SJSA1 (cell line): ENCODE measurements at regions not wholly inside any gene's neighbourhood (a gene's known extent, or its start where the extent isn't known, plus 50 kb on each side); places are given as distances from the start of the nearest gene placed in this dataset.

Experiments
- DNase-seq, 2 experiments: peaks; one replicate each; pipeline ENCODE4 v3.0.0-alpha.2; 2015 to 2020; ENCODE audit warnings: low spot score in 2 of 2, low read depth in 1 of 2
- H3K27ac ChIP-seq: fragments of 250-450 bp; sonication (Bioruptor Pico); 2 replicates; pipeline ENCODE4 v1.5.1; 2020; ENCODE audit warnings: mild to moderate bottlenecking, moderate library complexity
- H3K27me3 ChIP-seq: fragments of 250-450 bp; sonication (Bioruptor Pico); replicated peaks from 2 replicates; pipeline ENCODE4 v1.5.1; 2020; ENCODE audit warnings: mild to moderate bottlenecking, moderate library complexity
- H3K36me3 ChIP-seq: fragments of 250-450 bp; sonication (Bioruptor Pico); 2 replicates; pipeline ENCODE4 v1.5.1; 2020; ENCODE audit warnings: mild to moderate bottlenecking
- H3K4me1 ChIP-seq: fragments of 250-450 bp; sonication (Bioruptor Pico); replicated peaks from 2 replicates; pipeline ENCODE4 v1.6.1; 2021; ENCODE audit warnings: mild to moderate bottlenecking
- H3K4me3 ChIP-seq: fragments of 250-450 bp; sonication (Bioruptor Pico); 2 replicates; pipeline ENCODE4 v1.5.1; 2020; ENCODE audit warnings: mild to moderate bottlenecking
- H3K9me3 ChIP-seq: fragments of 250-450 bp; sonication (Bioruptor Pico); replicated peaks from 2 replicates; pipeline ENCODE4 v1.5.1; 2020; ENCODE audit warnings: mild to moderate bottlenecking

GRCh38 chr3:168453623-168454022, 357.9 kb upstream of the GOLIM4 start:
- Histone ChIP-seq H3K9me3 (no peaks in the 10 kb centered on the region), H3K36me3 (no peaks in the 10 kb centered on the region), H3K4me1 (no peaks in the 10 kb centered on the region), H3K4me3 (no peak overlapping the region), H3K27ac (no peak overlapping the region), H3K27me3 (no peaks in the 10 kb centered on the region)
- no peak for DNase-seq

DNA sequence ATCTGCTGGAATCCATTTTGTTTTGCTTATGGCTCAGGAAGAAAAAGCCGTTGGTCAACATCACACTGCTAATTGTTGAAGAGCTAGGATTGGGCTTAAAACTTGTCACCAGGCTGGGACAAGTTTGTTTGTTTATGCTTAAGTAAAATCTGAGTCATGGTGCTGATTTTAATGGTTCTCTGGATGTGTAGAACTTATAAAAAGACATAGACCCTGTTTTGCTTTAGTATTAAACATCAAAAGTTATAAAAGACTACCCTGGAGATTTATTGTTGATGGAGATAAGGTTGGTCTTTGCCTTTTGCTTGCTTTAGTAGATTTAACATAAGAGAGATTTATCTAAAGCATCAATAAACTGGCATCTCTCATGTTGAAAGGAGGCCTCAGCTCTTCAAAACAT, 348.2 kb upstream of the GOLIM4 start:
- H3K27me3 ChIP-seq = no peaks in the 10 kb centered on the region; the same call in 1 of the 2 replicates
- H3K36me3 ChIP-seq = no peaks in the 10 kb centered on the region
- no peaks in the 10 kb centered on the region for H3K4me1 ChIP-seq
- H3K4me3 ChIP-seq = no peak overlapping the region
- DNase-seq = no peak
- H3K27ac ChIP-seq = no peak overlapping the region
- H3K9me3 ChIP-seq = no peaks in the 10 kb centered on the region

DNA sequence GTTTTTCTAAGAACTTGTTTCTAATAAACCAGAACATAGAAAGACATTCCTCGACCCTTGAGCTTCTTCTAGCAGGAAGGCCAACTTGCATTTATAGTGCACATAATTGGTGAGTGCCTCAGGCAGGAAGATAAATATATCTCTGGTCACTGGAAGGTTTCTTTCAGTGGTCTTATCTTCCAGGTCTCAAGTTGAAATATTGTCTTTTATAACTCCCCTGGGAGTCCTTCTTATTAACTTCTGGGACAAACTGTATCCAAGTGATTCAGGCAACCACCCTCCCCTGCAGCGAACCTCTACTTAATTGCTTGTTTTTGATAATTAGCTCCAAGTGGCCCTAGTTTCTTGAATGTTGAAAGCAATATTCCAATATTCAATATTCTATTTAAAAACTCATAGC, 346.8 kb upstream of the GOLIM4 start:
- no peaks in the 10 kb centered on the region for H3K36me3 ChIP-seq
- no peak for DNase-seq

DNA sequence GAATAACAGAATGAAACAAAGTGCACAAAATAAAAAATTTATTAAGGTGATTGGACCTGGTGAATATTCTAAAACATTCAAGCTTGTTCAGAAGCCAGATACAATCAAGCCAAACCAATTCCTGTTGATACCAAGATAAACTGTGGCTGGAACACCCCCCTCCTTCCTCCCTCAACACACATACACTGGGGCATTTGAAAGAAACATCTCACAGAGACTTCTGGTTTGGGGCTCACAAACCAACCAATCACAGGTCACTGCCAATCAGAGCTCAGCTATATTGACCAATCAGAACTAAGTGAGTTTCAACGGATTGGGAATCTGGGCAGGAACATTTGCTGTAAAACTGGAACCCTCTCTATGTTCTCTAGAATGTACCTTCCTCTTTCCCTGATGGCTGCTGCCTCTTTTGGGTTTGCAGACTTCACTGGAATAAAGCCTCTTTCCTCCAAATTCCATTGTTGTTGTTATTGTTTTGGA, 340.6 kb upstream of the GOLIM4 start:
- no peaks in the 10 kb centered on the region for H3K4me1 ChIP-seq
- no peaks in the 10 kb centered on the region for H3K9me3 ChIP-seq
- no peak overlapping the region for H3K4me3 ChIP-seq
- H3K27ac ChIP-seq = no peak overlapping the region
- H3K36me3 ChIP-seq = no peaks in the 10 kb centered on the region
- H3K27me3 ChIP-seq = no peaks in the 10 kb centered on the region; the same call in 1 of the 2 replicates
- no peak for DNase-seq

More for the DNA sequence above, 346.8 kb upstream of the GOLIM4 start:
- no peak overlapping the region for H3K4me3 ChIP-seq
- no peaks in the 10 kb centered on the region; the same call in 1 of the 2 replicates for H3K27me3 ChIP-seq
- no peaks in the 10 kb centered on the region for H3K4me1 ChIP-seq
- H3K9me3 ChIP-seq = no peaks in the 10 kb centered on the region
- no peak overlapping the region for H3K27ac ChIP-seq

GRCh38 chr3:168431491-168431890, 335.8 kb upstream of the GOLIM4 start:
- DNase-seq = no peak
- H3K27me3 ChIP-seq = no peaks in the 10 kb centered on the region; the same call in 1 of the 2 replicates
- H3K27ac ChIP-seq = no peak overlapping the region
- H3K36me3 ChIP-seq = no peaks in the 10 kb centered on the region
- H3K9me3 ChIP-seq = no peaks in the 10 kb centered on the region
- no peak overlapping the region for H3K4me3 ChIP-seq
- H3K4me1 ChIP-seq = no peaks in the 10 kb centered on the region

DNA sequence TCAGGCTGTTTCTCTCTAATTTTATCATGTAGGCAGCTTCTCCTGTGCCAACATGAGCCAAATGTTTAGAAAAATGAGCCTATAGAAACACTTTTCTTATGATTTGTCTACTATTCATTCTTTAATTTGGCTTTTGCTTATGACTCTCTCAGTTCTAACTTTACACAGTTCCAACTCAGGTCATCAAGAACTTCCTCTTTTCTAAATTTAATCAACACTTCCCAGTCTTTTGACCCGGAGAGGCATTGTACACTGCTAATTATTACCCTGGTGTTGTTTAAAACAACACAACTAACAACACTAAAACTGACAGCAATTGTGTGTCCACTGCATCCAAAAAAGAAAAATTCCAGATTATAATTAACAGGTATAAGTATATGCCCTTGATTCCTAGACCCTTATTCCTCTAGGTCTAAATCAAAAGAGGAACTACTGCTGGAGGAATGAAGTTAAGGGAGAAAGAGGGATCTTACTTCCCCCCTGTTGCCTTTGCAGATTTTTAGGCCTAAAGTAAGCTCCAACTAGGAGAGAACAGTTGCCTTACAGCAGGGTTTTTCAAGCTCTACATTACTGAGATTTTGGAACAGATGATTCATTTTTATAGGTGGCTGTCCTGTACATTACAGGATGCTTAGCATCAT, 332.2 kb upstream of the GOLIM4 start:
- DNase-seq = no peak
- H3K9me3 ChIP-seq = no peaks in the 10 kb centered on the region
- H3K27me3 ChIP-seq = no peaks in the 10 kb centered on the region
- no peak overlapping the region for H3K27ac ChIP-seq
- no peaks in the 10 kb centered on the region for H3K4me1 ChIP-seq
- no peak overlapping the region for H3K4me3 ChIP-seq
- H3K36me3 ChIP-seq = no peaks in the 10 kb centered on the region

DNA sequence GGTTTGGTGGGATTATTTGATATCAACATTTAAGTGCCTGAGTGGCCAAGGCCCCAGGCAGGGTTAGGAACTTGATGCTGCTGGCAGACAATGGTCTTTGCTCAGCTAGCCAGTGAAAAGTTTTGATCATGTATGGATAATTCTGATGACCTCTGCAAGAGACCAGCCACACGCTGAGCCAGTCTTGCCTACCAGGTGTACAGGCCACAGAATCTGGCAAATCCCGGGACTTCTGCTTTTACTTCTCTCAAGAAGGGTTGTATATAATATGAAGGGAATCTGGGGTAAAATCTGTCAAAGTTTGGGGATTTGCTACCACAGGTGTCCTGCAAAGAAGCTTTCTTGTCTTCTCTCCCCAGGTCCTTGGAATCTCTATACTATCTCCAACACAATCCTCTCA, 331.4 kb upstream of the GOLIM4 start:
- H3K27ac ChIP-seq = no peak overlapping the region
- no peak for DNase-seq
- no peaks in the 10 kb centered on the region for H3K4me1 ChIP-seq
- H3K36me3 ChIP-seq = no peaks in the 10 kb centered on the region
- no peaks in the 10 kb centered on the region for H3K9me3 ChIP-seq
- no peaks in the 10 kb centered on the region for H3K27me3 ChIP-seq
- no peak overlapping the region for H3K4me3 ChIP-seq

- Histone ChIP-seq H3K9me3 (no peaks in the 10 kb centered on the region), H3K4me1 (no peaks in the 10 kb centered on the region), H3K27me3 (no peaks in the 10 kb centered on the region), H3K36me3 (no peaks in the 10 kb centered on the region), H3K4me3 (no peak overlapping the region), H3K27ac (no peak overlapping the region)
- DNase-seq = no peak
These were observed 330.3 kb upstream of the GOLIM4 start for GRCh38 chr3:168425936-168426595.

GRCh38 chr3:168424059-168424734, 328.5 kb upstream of the GOLIM4 start:
- Histone ChIP-seq H3K4me1 (no peaks in the 10 kb centered on the region), H3K9me3 (no peaks in the 10 kb centered on the region), H3K4me3 (no peak overlapping the region), H3K27ac (no peak overlapping the region), H3K36me3 (no peaks in the 10 kb centered on the region), H3K27me3 (no peaks in the 10 kb centered on the region)
- DNase-seq = no peak

GRCh38 chr3:168422843-168423242, 327.1 kb upstream of the GOLIM4 start:
- DNase-seq = no peak
- no peaks in the 10 kb centered on the region for H3K36me3 ChIP-seq
- no peaks in the 10 kb centered on the region for H3K27me3 ChIP-seq
- no peak overlapping the region for H3K4me3 ChIP-seq
- no peaks in the 10 kb centered on the region for H3K4me1 ChIP-seq
- H3K9me3 ChIP-seq = no peaks in the 10 kb centered on the region
- no peak overlapping the region for H3K27ac ChIP-seq

DNA sequence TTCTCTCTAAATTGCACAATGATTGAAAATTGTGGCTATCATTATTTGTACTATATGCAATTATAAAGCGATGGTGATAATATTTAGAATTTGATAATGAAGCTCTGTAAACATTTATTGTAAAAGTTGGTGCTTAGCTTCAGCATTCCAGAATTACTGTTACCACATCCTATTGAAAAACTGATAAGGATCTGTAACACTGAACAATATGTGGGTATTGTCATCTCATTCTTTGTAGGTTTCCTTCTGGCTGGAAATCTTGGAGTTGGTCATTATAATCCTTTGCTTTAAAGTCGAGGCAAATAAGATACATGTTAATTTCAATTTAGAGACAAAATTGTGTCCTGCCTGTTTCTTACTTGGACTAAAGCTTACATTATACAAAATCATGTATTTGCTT, 323.4 kb upstream of the GOLIM4 start:
- Histone ChIP-seq H3K4me3 (no peak overlapping the region), H3K9me3 (no peaks in the 10 kb centered on the region), H3K4me1 (no peaks in the 10 kb centered on the region), H3K27me3 (no peaks in the 10 kb centered on the region), H3K36me3 (no peaks in the 10 kb centered on the region), H3K27ac (no peak overlapping the region)
- no peak for DNase-seq

GRCh38 chr3:168417016-168417415, 321.3 kb upstream of the GOLIM4 start:
- DNase-seq = no peak
- no peaks in the 10 kb centered on the region for H3K4me1 ChIP-seq
- no peaks in the 10 kb centered on the region for H3K27me3 ChIP-seq

DNA sequence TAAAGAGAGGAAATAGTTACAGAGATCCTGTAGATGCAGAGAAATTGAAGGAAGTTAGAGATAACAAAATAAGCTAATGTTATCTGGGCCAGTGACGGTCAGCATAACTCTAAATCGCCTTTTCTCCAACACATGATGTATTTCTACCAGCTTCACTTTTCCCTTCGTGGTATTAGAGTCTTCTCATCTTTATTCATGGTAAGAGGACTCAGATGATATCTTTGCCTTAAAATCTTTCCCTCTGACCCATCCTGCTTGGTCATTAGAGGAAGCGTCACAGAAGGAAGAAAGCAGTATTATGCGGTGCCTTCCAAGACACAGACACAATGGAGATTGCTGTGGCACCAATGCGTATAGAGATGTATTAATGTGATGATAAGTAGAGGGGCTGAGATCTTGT, 320.7 kb upstream of the GOLIM4 start:
- Histone ChIP-seq H3K4me3 (no peak overlapping the region), H3K36me3 (no peaks in the 10 kb centered on the region), H3K9me3 (no peaks in the 10 kb centered on the region), H3K27me3 (no peaks in the 10 kb centered on the region), H3K4me1 (no peaks in the 10 kb centered on the region), H3K27ac (no peak overlapping the region)
- no peak for DNase-seq

More at GRCh38 chr3:168417016-168417415, 321.3 kb upstream of the GOLIM4 start:
- no peak overlapping the region for H3K4me3 ChIP-seq
- no peak overlapping the region for H3K27ac ChIP-seq
- no peaks in the 10 kb centered on the region for H3K9me3 ChIP-seq
- H3K36me3 ChIP-seq = no peaks in the 10 kb centered on the region

- Histone ChIP-seq H3K27me3 (no peaks in the 10 kb centered on the region), H3K9me3 (no peaks in the 10 kb centered on the region), H3K4me1 (no peaks in the 10 kb centered on the region), H3K4me3 (no peak overlapping the region), H3K27ac (no peak overlapping the region), H3K36me3 (no peaks in the 10 kb centered on the region)
- DNase-seq = no peak
These were observed 318.4 kb upstream of the GOLIM4 start for GRCh38 chr3:168414149-168414548.
